Right lobe of liver (tissue), 4 donors: ENCODE measurements at regions not wholly inside any gene's neighbourhood (a gene's known extent, or its start where the extent isn't known, plus 50 kb on each side); places are given as distances from the start of the nearest gene placed in this dataset.

ENCODE experiments used
- CTCF ChIP-seq, 4 donors: fragments of 200-600 bp in 3 of 4; fragments of 450-650 bp in 1 of 4; IDR thresholded peaks; one replicate each; pipeline versions ENCODE4 v1.5.1 to v1.8.0; 2016 to 2022; ENCODE audit warnings: antibody characterized with exemption in 4 of 4, mild to moderate bottlenecking in 2 of 4
- POLR2A ChIP-seq: fragments of 450-650 bp; IDR thresholded peaks from one replicate; pipeline ENCODE4 v1.6.1; 2017; ENCODE audit warnings: antibody characterized with exemption, mild to moderate bottlenecking
- donor health status: DM: no; HTN: no; CAD: no.
- donor health status: DM: no; HTN: no; CAD: no.
- donor health status: DM: no; HTN: yes; CAD: no.

GRCh38 chr5:57012511-57012910 lies 60.6 kb upstream of the MIER3 start:
- no peak for TF ChIP-seq CTCF (IDR thresholded peaks at IDR 0.05)
- TF ChIP-seq POLR2A = no peak
